Colonic mucosa (tissue), 4 donors: ENCODE measurements at regions not wholly inside any gene's neighbourhood (a gene's known extent, or its start where the extent isn't known, plus 50 kb on each side); places are given as distances from the start of the nearest gene placed in this dataset.
"Not testable (repeated sequence)": the region's sequence is repeated elsewhere in the genome, so short reads cannot be mapped to it uniquely, and the experiment has no call there.

Source experiments
- DNase-seq: peaks from one replicate; pipeline ENCODE4 v3.0.0-alpha.2; 2020
- H3K27ac ChIP-seq: fragments of 200-600 bp; one replicate; pipeline ENCODE4 v1.8.0; 2021
- H3K27me3 ChIP-seq: fragments of 200-600 bp; one replicate; pipeline ENCODE4 v1.8.0; 2021
- H3K36me3 ChIP-seq: fragments of 200-600 bp; one replicate; pipeline ENCODE4 v1.8.0; 2021
- H3K4me1 ChIP-seq: fragments of 200-600 bp; one replicate; pipeline ENCODE4 v1.8.0; 2021; ENCODE audit warnings: mild to moderate bottlenecking
- H3K4me3 ChIP-seq: fragments of 200-600 bp; one replicate; pipeline ENCODE4 v1.8.0; 2021
- H3K9ac ChIP-seq, 2 donors: one replicate each; pipeline ENCODE4 v1.7.0; 2013; ENCODE audit warnings: control low read depth in 2 of 2, low read depth in 2 of 2, low read length in 2 of 2
- H3K9me3 ChIP-seq: fragments of 200-600 bp; one replicate; pipeline ENCODE4 v1.8.0; 2021
- intact Hi-C: fragments of 100-400 bp; cut with DNase I; formaldehyde crosslinking; loops from one replicate; pipeline ENCODE4 v1.14.1; 2022
- TF ChIP-seq, protein P1 (sequence below): fragments of 200-600 bp; IDR thresholded peaks from one replicate; pipeline ENCODE4 v1.8.0; 2022; ENCODE audit warnings: antibody characterized with exemption, mild to moderate bottlenecking
- donor health status: healthy.
- donor health status: DM: no; HTN: no; CAD: no.
- donor health status: DM: no; HTN: no; CAD: no.

DNA sequence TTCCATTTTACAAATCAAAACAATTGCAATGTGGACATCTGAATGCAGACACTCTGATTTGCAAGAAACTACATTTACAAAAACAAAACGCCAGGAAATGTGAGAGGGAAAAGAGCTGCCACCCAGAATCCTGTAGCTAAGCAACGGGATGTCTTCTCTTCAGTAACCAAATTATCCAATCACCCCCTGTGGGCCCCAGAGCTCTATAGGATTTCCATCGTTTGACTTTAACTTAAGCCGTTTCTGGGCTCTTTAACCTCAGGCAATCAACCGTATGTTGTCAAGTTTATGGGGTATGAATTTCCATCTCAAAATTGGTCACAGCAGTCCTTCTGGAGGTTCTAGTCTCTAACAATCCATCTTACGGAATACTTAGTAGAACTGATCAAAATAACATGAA lies 240.5 kb downstream of the ETV1 start:
- Histone ChIP-seq H3K4me1 (no peaks in the 10 kb centered on the region), H3K9me3 (no peaks in the 10 kb centered on the region), H3K9ac (no peak overlapping the region), H3K27me3 (no peaks in the 10 kb centered on the region), H3K4me3 (no peak overlapping the region), H3K36me3 (no peaks in the 10 kb centered on the region), H3K27ac (no peak overlapping the region)
- no peak for DNase-seq
- TF ChIP-seq, protein P1, sequence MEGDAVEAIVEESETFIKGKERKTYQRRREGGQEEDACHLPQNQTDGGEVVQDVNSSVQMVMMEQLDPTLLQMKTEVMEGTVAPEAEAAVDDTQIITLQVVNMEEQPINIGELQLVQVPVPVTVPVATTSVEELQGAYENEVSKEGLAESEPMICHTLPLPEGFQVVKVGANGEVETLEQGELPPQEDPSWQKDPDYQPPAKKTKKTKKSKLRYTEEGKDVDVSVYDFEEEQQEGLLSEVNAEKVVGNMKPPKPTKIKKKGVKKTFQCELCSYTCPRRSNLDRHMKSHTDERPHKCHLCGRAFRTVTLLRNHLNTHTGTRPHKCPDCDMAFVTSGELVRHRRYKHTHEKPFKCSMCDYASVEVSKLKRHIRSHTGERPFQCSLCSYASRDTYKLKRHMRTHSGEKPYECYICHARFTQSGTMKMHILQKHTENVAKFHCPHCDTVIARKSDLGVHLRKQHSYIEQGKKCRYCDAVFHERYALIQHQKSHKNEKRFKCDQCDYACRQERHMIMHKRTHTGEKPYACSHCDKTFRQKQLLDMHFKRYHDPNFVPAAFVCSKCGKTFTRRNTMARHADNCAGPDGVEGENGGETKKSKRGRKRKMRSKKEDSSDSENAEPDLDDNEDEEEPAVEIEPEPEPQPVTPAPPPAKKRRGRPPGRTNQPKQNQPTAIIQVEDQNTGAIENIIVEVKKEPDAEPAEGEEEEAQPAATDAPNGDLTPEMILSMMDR = no peak
- intact Hi-C loops = no loop called here

GRCh38 chr7:13749636-13750035 lies 239.8 kb downstream of the ETV1 start:
- Histone ChIP-seq H3K9me3 (no peaks in the 10 kb centered on the region), H3K36me3 (no peaks in the 10 kb centered on the region), H3K9ac (no peak overlapping the region), H3K4me1 (no peaks in the 10 kb centered on the region), H3K4me3 (no peak overlapping the region), H3K27ac (no peak overlapping the region), H3K27me3 (no peaks in the 10 kb centered on the region)
- TF ChIP-seq, protein P1 = no peak
- no peak for DNase-seq
- intact Hi-C loops = no loop called here

DNA sequence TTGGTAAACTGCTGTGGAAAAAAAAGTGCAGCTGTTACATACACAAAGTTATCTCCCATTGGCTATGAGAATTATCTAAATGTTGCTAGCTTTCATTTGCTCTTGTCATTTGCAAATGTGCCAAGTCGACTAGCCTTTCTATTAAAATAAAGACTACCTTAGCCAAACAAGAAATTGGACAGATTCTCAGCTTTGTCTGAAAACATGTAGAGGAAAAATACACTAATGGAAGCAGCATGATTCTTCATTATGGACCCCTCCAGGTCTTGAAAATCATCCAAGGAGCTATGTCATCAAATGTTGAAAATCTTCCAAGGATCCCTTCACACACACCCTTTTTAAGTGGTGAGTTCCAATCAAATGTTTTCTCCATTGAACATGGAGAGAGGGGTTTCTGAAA lies 237.7 kb downstream of the ETV1 start:
- TF ChIP-seq, protein P1 = no peak
- DNase-seq = no peak
- Histone ChIP-seq H3K4me1 (no peaks in the 10 kb centered on the region), H3K9me3 (no peaks in the 10 kb centered on the region), H3K36me3 (no peaks in the 10 kb centered on the region), H3K4me3 (no peak overlapping the region), H3K9ac (no peak overlapping the region), H3K27ac (no peak overlapping the region), H3K27me3 (no peaks in the 10 kb centered on the region)
- intact Hi-C loops = no loop called here

GRCh38 chr7:13757841-13758240 lies 231.6 kb downstream of the ETV1 start:
- DNase-seq = no peak
- TF ChIP-seq, protein P1 = no peak
- Histone ChIP-seq H3K4me1 (no peaks in the 10 kb centered on the region), H3K4me3 (no peak overlapping the region), H3K9ac (no peak overlapping the region), H3K36me3 (no peaks in the 10 kb centered on the region), H3K27ac (no peak overlapping the region), H3K9me3 (no peaks in the 10 kb centered on the region), H3K27me3 (no peaks in the 10 kb centered on the region)
- intact Hi-C loops = no loop called here

- intact Hi-C loops, DNase-seq: not testable (repeated sequence)
Observed at GRCh38 chr7:13765853-13766252, 223.6 kb downstream of the ETV1 start.

GRCh38 chr7:13770305-13770704 lies 219.2 kb downstream of the ETV1 start:
- no peak overlapping the region for H3K4me3 ChIP-seq
- H3K9me3 ChIP-seq = no peaks in the 10 kb centered on the region
- intact Hi-C loops = no loop called here
- no peak overlapping the region for H3K27ac ChIP-seq
- no peaks in the 10 kb centered on the region for H3K36me3 ChIP-seq
- H3K9ac ChIP-seq = no peak overlapping the region
- TF ChIP-seq, protein P1 = no peak
- no peaks in the 10 kb centered on the region for H3K27me3 ChIP-seq
- DNase-seq = no peak
- H3K4me1 ChIP-seq = no peaks in the 10 kb centered on the region

More at GRCh38 chr7:13765853-13766252, 223.6 kb downstream of the ETV1 start:
- H3K9me3 ChIP-seq, H3K36me3 ChIP-seq, H3K27ac ChIP-seq, H3K9ac ChIP-seq, H3K4me3 ChIP-seq, H3K27me3 ChIP-seq, H3K4me1 ChIP-seq: not testable (repeated sequence)
